Activated CD4-positive, CD25-positive, alpha-beta regulatory T cell (primary cell): ENCODE measurements at regions not wholly inside any gene's neighbourhood (a gene's known extent, or its start where the extent isn't known, plus 50 kb on each side); places are given as distances from the start of the nearest gene placed in this dataset.
"Not testable (repeated sequence)": the region's sequence is repeated elsewhere in the genome, so short reads cannot be mapped to it uniquely, and the experiment has no call there.

Experiments
- DNase-seq, 4 experiments: peaks; one replicate each; lab custom pipeline; 2025; lab: John Stamatoyannopoulos, UW

DNA sequence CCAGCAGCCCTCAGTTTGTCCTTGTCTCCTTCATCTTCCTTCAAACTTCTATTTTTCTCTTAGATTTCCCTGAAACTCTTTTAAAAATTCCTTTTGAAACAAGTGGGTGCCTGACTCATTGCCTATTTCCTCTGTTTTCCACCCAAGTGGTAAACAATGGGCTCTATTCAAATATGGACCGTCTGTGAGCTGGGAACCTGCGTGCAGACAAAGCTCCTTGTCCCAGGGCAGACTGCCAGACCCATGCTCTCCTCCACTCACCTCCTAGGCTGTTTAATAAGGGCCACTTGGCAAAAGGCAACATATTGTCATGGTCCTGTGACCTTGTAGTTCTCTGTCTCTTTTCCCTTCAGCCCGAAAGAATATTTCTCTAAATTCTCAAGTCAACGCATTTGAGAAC is 332.7 kb upstream of the THBS1 start:
- no peak for DNase-seq

DNA sequence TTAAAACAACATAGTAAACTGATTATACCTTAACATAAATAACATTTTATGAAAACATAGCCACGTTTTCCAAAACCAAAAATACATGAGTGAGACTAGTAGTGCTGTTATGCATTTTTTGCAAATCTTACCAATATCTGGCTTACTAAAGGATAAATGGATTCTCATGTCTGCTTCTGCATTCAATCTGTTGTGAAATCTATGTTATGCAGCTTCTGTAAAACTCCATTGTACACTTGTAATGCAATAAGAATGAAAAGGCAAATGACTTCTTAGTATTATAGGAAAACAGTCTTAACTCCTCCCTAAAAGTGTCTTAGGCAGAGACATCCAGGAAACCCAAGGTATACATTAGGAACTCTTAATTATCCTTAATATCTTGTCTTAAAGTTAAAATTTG is 330.9 kb upstream of the THBS1 start:
- DNase-seq = no peak

DNA sequence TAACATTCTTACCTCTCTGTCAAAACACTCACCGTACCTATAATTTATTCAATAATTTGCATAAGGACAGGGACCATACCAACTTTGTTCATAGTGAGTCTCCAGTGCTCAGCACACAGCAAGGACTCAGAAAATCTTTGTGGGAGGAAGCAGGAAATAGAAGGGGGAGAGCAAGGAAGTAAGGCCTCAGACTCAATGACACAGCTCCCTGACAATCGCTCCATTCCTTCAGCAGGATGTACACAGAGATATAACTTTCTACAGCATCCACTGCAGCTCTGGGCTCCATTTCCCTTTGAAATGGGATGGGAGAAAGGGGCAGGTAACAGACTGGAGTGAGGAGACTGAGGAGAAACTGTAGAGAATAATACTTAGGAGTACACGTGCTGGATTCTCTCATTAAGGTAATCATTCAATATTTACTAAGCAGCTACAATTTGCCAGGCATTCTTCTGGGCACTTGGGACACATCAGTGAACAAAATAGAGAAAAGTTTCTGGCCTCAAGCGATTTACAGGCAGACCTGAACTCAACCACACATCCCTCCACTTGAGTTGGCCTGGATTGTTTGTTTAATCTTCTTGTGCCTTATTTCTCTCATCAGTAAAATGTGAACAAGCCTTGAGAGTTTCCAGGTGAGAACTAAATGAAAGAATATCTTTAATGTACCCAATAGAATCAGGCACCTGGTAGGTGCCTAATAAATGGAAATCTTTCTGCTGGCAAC is 330.3 kb upstream of the THBS1 start:
- DNase-seq = no peak

DNA sequence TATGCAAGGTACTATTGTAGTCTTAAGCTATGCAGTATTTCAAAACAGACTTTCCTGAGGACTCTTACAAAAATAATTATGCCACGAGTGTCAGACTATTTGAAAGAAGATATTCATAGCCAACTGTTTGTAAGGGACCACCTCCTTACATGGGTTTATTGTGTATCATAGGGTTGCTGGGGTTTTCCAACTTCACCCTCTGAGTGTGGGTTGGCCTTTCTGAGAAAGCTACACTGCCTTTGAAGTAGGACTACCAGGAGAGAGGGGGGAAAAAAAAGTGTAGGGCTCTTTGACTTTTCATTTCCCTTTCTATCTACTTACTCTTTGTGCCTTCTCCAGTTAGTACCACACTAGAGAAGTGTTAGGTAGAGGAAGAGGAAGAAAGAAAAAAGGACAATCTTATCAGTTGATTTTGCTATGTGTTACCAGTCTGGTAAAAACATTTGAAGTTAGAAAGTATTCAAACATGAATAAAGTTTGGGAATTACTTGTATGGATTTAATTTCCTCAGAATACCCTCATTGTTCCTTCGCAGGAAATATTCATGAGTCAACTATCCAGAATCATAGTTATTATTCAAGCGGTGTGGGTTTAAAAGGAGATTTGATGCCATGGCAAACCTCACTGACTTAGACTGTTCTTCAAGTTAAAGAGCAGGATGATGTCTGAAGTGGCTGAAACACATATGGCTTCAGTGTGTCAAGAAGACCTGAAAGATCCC is 329.3 kb upstream of the THBS1 start:
- DNase-seq = no peak

DNA sequence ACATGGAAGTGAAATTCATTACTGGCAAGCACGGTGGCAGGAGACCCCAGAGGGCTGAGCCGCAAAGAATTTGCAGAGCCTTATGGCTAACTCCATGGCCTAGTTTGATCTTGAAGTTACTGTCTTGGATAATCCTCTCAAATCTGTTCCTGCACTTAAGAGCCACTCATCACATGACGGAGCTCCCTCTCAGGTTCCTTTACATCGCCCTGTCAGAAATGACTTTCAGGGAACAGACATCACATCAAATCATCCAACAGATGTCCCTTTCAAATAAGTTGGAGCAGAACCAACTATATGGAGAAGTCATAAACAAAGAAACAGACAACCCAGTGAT is 328.8 kb upstream of the THBS1 start:
- DNase-seq = no peak

DNA sequence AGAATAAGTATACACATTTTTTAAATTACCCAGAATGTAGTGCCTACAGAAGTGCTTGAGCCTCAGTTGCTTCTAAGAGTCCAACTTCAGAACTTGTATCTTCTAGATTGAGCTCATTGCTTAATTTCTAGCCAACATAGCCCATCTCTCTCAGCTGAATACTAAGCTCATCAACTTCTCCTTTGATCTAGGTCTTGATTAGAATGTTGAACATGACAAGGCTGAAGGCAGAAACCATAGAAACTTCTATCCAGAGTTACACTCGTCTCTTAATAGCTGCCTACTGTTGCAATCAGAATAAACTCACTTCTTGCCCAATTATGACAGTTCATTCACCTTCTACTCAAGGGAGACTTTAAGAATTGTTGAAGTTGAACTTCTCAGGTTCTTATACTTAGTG is 327.3 kb upstream of the THBS1 start:
- no peak for DNase-seq

DNA sequence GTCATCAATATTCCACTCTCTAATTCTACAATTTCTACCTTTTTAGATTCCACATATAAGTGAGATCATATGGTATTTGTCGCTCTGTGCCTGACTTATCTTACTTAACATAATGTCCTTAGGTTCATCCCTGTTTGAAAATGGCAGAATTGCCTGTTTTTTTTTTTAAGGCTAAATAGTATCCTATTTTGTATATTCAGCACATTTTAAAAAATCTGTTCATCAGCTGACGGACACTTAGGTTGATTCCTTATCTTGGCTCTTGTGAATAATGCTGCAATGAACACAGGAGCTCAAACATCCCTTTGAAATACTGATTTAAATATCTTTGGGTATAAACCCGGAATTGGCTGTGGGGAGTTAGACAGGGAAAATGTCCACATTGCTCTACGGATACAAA is 326.7 kb upstream of the THBS1 start:
- no peak for DNase-seq

DNA sequence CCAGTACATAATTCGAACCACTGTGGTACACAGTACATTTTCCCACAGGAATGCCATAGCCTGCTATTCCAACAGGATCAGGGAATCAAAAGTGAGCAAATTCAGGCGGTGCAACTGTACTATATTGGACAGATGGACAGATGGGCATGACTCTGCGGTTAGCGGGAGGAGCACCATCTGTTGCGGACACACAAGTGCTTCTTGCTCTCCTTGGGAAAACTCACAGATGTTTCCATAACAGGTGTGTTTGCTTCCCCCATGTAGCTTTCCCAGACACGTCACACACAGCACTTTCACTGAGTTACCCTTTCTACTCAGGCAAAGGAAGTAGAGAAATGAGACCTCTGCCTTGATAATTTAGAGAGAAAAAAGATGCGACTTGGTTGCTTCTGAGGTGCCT is 325.1 kb upstream of the THBS1 start:
- DNase-seq = no peak

DNA sequence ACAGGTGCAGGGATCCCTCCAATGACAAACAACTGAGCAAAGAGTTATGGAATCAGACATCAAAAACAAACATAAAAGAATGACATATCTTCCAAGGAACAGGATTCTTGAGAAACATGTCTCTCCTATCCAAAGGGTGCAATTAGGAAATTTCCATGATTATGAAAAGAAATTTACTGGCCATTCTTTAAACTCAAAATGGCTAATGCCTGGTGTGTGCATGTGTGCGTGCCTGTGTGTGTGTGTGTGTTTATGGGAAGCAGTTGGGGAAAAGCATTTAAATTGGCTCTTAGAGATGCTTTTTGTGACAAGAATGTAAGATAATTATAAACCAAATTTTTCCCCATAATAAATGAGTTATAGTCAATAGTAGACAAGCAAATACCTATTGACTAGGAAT is 320.5 kb upstream of the THBS1 start:
- no peak for DNase-seq

DNA sequence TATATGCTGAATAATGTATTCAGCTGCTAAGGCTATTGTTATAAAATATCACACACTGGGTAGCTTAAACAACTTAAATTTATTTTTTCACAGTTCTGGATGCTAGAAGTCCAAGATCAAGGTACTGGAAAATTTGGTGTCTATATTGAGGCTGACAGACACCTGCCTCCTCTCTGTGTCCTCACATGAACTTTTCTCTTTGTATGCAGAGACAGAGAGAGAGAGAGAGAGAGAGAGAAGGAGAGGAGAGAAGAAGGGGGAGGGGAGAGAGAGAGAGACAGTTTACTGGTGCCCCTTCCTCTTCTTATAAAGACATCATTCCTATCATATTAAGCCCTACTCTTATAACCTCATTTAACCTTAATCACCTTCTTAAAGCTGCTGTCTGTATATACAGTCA is 320.1 kb upstream of the THBS1 start:
- no peak for DNase-seq

DNA sequence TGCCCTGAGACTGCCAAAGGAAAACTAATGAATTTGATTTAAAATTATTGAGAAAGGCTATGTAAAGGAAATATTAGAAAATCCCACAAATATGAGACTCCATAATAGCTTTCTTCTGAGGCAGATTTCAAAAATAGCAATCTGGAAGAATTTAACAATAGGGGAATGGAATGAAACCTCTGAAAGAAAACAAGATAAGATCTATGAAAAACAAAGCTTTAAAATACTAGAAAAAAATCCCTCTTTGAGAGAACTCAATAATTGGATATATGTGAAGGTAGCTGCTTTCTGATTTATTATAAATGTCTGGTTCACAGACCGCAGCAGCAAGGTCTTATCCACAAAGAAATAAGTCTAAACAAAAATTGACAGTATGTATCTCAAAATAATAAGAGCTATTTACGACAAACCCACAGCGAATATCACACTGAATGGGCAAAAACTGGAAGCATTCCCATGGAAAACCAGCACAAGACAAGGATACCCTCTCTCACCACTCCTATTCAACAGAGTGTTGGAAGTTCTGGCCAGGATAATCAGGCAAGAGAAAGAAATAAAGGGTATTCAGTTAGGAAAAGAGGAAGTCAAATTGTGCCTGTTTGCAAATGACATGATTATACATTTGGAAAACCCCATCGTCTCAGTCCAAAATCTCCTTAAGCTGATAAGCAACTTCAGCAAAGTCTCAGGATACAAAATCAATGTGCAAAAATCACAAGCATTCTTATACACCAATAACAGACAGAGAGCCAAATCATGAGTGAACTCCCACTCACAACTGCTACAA is 319.3 kb upstream of the THBS1 start:
- DNase-seq = not testable (repeated sequence)

DNA sequence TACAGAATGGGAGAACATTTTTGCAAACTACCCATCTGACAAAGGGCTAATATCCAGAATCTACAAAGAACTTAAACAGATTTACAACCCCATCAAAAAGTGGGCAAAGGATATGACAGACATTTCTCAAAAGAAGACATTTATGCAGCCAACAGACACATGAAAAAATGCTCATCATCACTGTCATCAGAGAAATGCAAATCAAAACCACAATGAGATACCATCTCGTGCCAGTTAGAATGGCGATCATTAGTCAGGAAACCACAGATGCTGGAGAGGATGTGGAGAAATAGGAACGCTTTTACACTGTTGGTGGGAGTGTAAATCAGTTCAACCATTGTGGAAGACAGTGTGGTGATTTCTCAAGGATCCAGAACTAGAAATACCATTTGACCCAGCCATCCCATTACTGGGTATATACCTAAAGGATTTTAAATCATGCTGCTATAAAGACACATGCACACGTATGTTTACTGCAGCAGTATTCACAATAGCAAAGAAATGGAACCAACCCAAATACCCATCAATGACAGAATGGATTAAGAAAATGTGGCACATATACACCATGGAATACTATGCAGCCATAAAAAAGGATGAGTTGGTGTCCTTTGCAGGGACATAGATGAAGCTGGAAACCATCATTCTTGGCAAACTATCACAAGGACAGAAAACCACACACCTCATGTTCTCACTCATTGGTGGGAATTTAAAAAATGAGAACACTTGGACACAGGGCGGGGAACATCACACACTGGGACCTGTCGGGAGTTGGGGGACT is 317.7 kb upstream of the THBS1 start:
- DNase-seq = not testable (repeated sequence)

DNA sequence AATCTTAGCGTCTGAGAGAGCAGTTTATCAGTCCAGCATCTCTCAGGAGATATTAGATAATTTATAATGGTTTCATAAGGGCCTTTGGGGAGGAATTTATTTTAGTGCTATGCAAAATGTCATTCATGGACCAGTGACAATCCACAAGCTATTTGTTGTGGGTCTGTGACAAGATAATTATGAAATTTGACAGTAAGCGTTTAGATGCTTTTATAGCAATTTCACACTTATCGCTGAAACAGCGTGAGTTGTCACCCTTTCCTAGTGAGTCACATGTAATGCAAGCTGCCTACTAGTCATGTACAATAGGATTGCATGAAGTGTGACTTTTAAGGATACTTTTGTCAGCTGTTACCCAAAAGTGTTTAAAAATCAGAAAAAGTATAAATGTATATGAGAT is 315.6 kb upstream of the THBS1 start:
- DNase-seq = no peak

DNA sequence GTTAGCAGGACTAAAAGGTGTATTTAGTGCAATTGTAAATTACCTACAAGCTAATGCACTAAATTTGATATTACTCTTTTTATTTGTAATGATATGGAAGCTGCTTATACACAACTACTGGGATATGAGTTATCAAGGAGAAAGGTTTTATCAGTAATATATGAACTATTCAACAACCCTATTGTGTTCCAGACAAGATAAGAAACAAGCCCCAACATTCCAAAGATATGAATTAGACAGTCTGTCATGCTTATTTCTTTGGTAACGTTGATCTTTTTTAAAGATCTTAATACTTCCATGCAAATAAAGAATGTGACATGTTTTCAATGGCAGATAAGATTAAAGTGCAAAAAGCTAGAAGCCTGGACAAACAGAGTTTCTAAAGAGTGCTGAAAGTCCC is 314.0 kb upstream of the THBS1 start:
- DNase-seq = no peak

DNA sequence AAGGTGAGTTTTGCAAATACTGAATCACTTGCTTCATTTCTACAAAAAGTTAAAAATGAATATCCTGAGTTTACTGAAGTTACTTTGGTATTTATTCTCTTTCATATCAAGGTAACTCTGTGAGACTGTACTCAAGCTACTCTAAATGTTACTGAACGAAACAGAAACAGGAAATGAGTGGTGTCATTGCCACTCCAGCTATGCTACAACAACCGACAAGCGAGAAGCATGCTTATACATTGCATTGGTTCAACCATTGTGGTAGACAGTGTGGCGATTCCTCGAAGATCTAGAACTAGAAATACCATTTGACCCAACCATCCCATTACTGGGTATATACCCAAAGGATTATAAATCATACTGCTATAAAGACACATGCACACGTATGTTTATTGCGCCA is 313.2 kb upstream of the THBS1 start:
- DNase-seq = no peak

DNA sequence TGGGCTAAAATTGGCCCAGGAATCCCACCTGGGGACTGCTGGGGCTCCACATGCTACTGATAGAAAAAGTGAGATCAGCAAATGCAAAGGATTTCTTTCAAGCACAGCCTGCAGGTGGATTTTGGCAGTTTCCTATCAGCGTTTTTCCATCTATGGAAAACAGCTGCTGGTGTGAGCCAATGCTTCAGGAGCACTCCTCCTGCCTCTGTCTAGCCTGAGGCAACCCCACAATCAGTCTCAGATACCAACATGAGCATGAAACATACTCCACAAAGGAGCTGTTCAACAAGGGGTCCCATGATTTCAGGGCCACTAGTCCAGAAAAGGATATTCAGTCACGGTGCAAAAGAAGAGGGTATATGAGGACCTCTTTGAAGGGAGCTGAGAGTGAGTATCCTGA is 311.5 kb upstream of the THBS1 start:
- DNase-seq = no peak

DNA sequence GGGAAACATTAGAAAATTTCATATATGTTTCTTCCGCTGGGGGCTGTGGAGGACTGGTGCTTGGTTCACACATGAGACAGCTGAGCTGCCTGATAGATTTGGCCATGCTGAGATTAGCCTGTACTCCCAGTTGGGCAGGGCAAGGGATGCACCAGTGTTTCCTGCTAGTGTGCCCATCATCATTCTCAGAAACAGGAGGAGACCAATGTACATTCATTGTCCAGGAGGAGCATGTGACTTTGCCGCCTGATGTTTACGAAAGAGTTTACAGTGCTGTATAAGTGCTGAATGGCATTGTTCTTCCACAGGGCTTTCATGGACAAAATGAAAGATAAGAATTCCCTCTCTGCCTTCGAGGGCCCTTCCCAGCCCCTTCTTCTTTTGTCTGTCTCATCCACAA is 311.1 kb upstream of the THBS1 start:
- no peak for DNase-seq

DNA sequence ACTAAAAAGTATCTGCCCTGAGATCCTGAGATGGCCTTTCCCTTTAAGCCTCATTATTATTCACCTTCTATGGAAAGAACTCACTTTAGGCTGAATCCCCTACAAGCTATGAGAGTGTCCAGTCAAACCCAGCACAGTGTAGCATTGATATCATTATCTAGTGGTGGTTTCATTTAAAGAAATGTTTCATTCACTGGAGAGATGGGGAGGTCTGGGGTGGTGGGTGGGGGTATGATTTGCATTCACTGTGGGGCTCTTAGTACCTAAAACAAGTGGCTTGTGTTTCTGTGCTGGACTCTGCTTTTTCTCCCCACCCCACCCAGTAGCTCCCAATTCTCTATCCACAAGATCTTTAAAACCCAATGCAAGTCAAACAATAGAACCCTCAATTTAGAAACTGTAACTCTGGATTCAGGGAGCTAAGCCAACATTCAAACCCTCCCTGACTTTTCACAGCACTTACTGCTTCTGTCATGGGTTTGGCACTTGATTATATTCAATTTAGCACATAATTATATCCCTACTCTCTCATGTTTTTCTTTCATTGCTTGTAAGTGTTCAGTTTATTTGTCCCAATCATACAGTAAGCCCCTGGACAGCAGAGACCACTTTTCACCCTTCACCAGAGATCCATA is 310.5 kb upstream of the THBS1 start:
- no peak for DNase-seq

DNA sequence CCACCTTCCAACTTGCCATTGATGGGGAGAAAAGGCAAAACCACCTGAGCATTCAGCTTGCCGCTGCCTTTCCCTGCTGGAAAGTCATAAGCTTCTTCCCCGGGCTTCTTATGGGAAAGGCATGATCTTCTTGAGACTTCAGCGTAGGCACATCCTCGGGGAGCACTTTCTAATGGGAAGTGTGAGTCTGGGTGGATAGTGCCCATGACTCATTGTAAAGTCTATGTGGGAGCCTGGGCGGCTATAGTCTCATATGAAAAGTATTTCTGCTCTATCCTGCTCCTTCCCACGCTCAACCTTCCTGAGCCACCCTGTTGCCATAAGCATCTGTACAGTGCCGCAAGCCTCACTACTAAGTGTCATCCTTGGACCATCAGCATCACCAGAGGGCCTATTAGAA is 309.9 kb upstream of the THBS1 start:
- DNase-seq = no peak

DNA sequence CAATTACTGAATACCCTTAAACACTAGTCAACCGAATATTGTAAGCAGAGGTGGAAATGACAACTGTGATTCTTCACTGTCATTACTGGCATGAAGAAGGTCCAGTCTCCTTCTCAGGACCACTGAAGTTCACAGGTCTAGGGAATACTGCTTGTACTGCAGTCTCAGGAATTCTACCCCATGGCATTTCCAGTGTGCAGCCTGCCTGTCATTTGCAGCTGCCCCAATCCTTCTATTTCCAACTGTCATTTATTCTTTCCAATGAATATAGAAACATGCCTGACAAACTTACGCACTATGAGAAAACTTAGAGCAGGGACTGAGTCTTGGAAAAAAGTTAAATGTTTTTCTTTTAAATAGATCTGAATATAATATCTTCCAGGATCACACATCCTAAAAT is 308.0 kb upstream of the THBS1 start:
- DNase-seq = no peak

DNA sequence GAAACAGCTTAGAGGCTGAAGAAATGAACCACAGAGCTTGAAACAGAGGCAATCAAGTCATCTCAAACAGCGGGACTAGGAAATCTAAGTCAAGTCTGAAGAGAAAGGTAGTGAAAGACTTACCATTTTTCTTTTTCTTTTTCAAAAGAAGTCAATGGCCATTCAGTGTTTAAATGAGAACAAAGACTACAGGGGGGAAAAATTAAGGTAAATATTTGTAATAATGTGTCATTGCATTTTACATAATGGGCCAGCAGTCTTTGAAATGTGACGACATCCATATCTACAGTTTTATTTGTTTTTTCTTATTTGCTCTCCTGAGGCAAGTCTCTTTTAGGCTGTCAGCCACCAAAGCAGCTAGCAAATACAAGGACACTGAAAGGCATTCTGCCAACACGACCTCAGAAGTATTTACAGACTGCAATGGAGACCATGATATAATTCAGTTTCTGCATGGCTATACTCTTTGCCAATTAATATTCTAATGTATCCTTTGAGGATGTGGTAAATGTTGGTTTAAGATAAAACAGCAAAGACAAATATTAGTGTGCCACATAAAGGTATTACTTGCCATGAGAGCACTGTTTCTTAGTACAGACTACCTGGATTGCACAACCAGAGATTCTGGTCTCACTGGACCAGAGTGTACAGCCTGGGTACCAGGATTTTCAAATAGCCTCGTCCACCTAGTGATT is 307.0 kb upstream of the THBS1 start:
- no peak for DNase-seq
